CD1c-positive myeloid dendritic cell (primary cell): ENCODE measurements at regions not wholly inside any gene's neighbourhood (a gene's known extent, or its start where the extent isn't known, plus 50 kb on each side); places are given as distances from the start of the nearest gene placed in this dataset.
"Not testable (repeated sequence)": the region's sequence is repeated elsewhere in the genome, so short reads cannot be mapped to it uniquely, and the experiment has no call there.

Experiments
- DNase-seq: peaks from one replicate; pipeline ENCODE4 v3.0.0-alpha.2; 2016; ENCODE audit errors: extremely low spot score

DNA sequence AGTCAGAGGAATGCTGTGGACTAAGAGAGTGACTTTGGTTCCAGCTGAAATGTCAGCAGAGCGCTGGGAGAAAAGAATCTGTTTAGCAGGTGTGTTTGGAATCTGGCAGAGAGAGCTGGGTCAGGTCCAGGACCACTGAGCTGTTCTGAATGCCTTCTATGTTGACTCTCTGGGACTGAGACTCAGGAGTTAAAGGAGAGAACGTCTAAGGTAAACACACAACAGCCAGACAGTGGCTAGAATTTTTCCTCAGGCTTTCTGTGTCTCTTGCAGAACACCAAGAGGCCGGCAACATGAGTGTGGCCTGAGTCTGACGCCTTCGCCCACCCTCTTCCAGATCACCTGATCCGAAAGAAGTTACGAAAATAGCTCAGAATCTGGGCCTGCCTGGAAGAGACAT, 107.2 kb upstream of the ZNF462 start:
- DNase-seq, result no peak

- no peak for DNase-seq
These were observed 105.5 kb upstream of the ZNF462 start for GRCh38 chr9:106757514-106757913.

- DNase-seq, result no peak
These were observed 104.1 kb upstream of the ZNF462 start for GRCh38 chr9:106758911-106759310.

DNA sequence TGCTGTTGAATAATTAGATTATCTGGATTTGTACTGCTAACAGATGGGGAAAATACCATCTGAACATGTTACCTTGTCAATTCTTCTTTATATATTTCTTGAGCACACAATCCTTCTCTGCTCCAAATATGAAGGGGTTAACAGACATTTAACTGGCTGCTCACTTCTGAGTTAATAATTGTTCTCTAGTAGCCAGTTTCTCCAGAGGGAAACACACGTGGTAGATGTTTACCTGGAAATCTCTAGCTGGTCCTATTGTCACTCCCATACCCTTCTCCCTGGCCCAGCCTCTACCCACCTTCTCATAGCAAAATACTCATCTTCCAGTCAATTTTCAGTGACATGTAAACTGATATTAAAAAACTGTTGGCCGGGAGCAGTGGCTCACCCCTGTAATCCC, 101.5 kb upstream of the ZNF462 start:
- no peak for DNase-seq

- DNase-seq, result no peak
These were observed 96.3 kb upstream of the ZNF462 start for GRCh38 chr9:106766616-106767015.

GRCh38 chr9:106769331-106769730, 93.6 kb upstream of the ZNF462 start:
- DNase-seq, result no peak

GRCh38 chr9:106771608-106772007, 91.4 kb upstream of the ZNF462 start:
- no peak for DNase-seq

- DNase-seq, result no peak
These were observed 90.3 kb upstream of the ZNF462 start for GRCh38 chr9:106772523-106773290.

DNA sequence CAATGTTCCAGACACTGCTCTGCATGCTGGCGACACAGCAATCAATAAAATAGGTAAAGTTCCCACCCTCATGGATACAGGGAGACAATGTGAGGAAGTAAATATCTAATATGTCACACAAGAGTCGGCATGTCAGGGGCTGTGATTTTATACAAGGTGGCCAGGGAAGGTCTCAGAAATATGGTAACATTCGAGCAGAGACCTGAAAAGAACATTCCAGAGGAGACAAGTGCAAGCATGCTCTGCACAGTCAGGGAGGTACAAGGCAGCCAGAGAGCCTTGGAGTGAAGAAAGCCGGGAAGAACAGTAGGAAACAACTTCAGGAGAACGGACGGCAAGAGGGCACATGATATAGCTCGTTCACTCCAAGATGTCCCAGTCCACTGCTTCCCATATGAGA, 89.2 kb upstream of the ZNF462 start:
- DNase-seq, result no peak

GRCh38 chr9:106775960-106776359, 87.0 kb upstream of the ZNF462 start:
- DNase-seq, result no peak

DNA sequence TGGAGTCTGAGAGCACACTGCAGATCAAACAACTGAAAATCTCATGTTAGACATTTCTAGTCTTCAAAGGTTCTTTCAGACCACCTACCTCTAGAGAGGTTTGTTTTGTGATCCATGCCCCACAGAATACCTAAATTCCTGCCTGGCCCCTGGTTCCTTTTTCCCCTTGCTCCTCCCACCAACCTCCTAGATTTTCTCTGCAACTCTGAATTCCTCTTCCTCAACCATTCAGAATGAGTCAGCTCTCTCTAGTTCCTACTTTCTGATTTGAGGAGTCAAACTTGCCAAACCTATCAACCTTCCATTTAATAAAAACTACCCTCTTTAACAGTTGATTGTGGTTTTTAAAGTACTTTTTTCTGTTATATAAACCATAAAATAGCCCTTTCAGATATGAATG, 83.2 kb upstream of the ZNF462 start:
- DNase-seq, result peak; percentile 63

DNA sequence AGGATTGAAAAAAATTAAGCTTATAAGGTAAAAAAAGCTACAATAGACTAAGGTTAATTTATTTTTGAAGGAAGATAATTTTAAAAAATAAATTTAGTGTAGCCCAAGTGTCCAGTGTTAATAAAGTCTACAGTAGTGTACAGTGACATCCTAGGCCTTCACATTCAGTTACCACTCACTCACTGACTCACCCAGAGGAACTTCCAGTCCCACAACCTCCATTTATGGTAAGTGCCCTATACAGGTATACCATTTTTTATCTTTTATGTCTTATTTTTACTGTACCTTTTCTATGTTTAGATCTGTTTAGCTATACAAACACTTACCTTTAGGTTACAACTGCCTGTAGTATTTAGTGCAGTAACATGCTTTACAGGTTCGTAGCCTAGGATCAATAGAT, 79.8 kb upstream of the ZNF462 start:
- no peak for DNase-seq

DNA sequence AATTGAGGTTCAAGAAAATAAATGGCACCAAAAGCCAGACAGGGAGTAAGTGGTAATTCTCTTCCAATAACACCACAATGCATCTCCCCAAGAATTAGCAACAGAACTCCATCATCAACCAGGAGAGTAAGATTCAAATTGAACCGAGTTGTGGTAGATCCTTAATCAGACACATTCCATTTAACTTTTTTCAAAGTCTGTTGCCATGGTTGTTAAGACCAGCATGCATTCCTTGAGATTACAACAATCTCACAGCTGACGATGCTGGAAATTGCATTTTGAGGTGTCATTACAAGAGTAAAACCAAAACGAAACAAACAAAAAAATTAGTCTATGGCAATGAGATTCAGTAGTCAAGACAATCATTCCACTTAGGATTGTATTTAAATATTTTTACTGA, 78.9 kb upstream of the ZNF462 start:
- DNase-seq, result no peak

DNA sequence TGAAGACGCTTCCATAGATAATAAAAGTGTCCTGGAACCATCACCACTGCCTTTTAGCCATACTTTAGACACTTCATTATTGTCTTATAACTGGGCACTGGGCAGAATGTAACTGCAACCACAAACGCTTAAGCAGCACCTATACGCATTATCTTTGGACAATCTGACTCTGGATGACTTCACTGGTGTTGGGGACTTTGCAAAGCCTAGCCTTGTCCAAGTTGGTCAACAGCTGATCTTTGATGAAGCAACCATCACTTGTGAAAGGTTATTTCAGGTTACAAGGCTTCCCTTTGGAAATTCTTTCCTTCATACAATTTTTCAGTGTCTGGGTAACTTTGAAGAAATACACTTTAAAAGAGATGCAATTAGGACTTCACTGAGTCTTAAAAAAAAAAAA, 77.8 kb upstream of the ZNF462 start:
- no peak for DNase-seq

DNA sequence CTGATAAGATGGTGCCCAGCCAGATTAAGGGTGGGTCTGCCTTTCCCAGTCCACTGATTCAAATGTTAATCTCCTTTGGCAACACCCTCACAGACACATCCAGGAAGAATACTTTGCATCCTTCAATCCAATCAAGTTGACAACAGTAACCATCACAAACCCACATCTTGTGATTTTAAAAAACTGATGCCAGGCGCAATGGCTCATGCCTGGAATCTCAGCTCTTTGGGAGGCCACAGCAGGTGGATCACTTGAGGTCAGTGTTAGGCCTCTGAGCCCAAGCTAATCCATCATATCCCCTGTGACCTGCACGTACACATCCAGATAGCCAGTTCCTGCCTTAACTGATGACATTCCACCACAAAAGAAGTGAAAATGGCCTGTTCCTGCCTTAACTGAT, 74.9 kb upstream of the ZNF462 start:
- not testable (repeated sequence) for DNase-seq

DNA sequence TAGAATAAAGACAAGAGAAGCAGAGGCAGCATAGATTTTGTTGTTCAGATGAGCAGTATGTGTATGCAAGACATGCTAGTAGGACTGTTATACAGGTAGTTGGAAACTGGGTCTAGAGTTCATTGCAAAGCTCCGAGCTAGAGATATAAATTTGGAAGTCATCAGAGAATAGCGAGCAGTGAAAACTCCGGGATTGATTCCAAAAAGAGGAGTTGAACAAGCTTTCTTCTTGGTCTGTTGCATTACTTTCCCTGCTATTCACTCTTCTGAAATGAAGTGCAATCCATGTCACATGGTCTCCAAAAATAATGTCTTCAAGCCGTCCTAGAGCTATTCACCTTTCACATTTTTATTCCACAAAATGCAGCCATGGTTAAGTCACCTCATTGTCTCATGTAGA, 67.9 kb upstream of the ZNF462 start:
- no peak for DNase-seq

- no peak for DNase-seq
These were observed 66.2 kb upstream of the ZNF462 start for GRCh38 chr9:106796771-106797170.

- DNase-seq, result no peak
These were observed 65.7 kb upstream of the ZNF462 start for GRCh38 chr9:106797299-106797698.

DNA sequence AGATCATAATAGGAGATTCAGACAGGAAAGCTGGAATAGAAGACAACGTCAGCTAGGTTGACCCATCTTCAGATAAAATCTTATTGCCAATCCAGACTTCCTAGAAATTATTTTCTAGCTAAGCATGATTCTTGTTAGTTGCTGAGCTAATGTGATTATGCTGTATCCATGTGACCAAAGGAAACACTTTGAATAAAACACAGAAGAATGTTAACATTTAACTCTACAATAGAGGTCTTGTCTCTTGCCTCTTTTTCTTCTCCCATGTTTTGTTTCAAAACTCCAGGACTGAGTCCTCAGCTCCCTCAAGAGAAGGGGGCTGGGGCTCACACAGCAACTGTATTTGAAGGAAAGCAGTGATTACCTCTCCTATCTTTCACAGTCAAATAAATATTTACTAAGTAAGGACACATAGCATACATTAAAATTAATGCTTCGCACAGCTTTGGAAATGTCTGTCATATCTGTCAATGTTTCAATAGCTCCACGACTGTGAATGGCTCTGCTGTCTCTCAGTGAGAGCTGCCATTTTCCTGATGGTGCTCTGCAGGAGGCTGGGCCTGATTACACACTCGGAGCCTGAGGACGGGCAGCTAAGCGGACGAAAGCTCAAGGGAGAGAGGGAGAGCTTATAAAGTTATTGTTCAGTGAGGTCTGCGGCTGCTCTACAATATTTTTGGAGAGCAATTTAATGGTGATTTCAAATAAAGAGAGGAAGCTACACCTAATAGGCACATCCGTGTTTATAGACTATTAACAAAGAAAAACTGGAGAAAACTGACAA, 64.8 kb upstream of the ZNF462 start:
- no peak for DNase-seq

DNA sequence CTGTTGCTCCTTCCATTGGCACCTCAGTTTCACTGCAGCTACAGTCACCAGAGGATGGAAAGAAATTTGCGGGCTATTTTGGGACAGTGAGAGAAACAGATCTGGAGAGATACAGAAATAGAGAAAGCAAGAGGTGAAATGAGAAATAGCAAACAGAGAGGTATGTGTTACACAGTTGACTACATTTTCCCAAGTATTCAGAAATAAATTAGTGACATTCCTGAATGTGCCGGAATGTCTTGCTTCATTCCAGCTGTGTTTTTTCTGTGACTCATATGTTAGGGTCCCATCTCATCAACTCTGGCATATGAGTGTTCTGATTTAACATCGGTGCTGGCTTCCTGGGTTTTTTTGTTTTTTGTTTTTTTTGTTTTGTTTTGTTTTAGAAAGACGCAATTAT, 63.8 kb upstream of the ZNF462 start:
- DNase-seq, result no peak

DNA sequence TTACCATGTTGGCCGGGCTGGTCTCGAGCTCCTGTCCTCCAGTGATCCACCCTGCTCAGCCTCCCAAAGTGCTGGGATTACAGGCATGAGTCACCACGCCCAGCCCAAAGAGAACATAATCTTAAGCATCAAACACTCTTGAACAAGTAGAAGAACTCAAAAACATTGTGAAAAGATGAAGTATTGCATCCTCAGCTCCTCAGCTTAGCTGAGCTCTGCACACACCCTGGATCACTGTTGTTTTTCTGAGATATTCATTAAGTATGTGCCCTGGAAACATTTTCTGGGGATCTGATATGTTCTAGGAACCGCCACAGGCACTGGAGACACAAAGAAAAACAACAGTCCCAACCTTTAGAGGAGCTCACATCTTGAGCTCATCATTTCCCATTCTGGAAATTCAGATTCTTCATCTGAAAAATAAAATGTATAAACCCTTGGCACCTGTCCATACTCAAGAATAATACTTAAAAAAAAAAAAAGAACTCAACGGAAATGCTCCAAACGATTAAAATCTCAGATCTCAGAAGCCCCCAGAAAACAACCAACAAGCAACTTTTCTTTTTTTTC, 62.2 kb upstream of the ZNF462 start:
- DNase-seq, result no peak

- DNase-seq, result no peak
These were observed 61.1 kb upstream of the ZNF462 start for GRCh38 chr9:106801816-106802215.
